Loucy (cell line): ENCODE measurements at regions not wholly inside any gene's neighbourhood (a gene's known extent, or its start where the extent isn't known, plus 50 kb on each side); places are given as distances from the start of the nearest gene placed in this dataset.

ENCODE experiments used
- CTCF ChIP-seq: fragments of 200-600 bp; sonication (generic); conservative IDR thresholded peaks from 2 replicates; pipeline ENCODE4 v1.5.1; 2014; ENCODE audit warnings: mild to moderate bottlenecking, antibody characterized with exemption, low read length
- EZH2phosphoT487 ChIP-seq: fragments of 200-600 bp; IDR thresholded peaks from 2 replicates; pipeline ENCODE4 v1.6.1; 2018; ENCODE audit warnings: antibody characterized with exemption, mild to moderate bottlenecking, moderate library complexity, borderline replicate concordance

GRCh38 chr18:75958683-75959082 is 531.2 kb upstream of the SMIM21 start:
- TF ChIP-seq CTCF = no peak
- no peak for TF ChIP-seq EZH2phosphoT487
